ENCODE measurements at regions not wholly inside any gene's neighbourhood (a gene's known extent, or its start where the extent isn't known, plus 50 kb on each side); places are given as distances from the start of the nearest gene placed in this dataset.

- TF ChIP-seq, protein P1, sequence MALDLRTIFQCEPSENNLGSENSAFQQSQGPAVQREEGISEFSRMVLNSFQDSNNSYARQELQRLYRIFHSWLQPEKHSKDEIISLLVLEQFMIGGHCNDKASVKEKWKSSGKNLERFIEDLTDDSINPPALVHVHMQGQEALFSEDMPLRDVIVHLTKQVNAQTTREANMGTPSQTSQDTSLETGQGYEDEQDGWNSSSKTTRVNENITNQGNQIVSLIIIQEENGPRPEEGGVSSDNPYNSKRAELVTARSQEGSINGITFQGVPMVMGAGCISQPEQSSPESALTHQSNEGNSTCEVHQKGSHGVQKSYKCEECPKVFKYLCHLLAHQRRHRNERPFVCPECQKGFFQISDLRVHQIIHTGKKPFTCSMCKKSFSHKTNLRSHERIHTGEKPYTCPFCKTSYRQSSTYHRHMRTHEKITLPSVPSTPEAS (tag by site-specific recombination; IDR thresholded peaks at IDR 0.05) = no peak
- TF ChIP-seq ZNF664 (tag by site-specific recombination; IDR thresholded peaks at IDR 0.05) = no peak
- no peak for TF ChIP-seq ZNF843 (tag by site-specific recombination; IDR thresholded peaks at IDR 0.05)
- TF ChIP-seq, protein P2, sequence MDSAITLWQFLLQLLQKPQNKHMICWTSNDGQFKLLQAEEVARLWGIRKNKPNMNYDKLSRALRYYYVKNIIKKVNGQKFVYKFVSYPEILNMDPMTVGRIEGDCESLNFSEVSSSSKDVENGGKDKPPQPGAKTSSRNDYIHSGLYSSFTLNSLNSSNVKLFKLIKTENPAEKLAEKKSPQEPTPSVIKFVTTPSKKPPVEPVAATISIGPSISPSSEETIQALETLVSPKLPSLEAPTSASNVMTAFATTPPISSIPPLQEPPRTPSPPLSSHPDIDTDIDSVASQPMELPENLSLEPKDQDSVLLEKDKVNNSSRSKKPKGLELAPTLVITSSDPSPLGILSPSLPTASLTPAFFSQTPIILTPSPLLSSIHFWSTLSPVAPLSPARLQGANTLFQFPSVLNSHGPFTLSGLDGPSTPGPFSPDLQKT (IDR thresholded peaks at IDR 0.05; ENCODE audit: borderline replicate concordance, low read depth, low read length) = no peak
- no peak for TF ChIP-seq KLF16 (tag by site-specific recombination; IDR thresholded peaks at IDR 0.05)
- no peak for TF ChIP-seq YY1 (tag by site-specific recombination; IDR thresholded peaks at IDR 0.05)
- TF ChIP-seq ZNF549 (tag by site-specific recombination; IDR thresholded peaks at IDR 0.05) = no peak
Observed at GRCh38 chr4:14130551-14130950, 503.0 kb upstream of the BOD1L1 start (continued).

- ChIA-PET POLR2A (no interaction called here), CTCF (no interaction called here)
- Histone ChIP-seq H3K4me3 (ENCODE audit: low read depth, low read length) (no peak overlapping the region), H3K36me3 (ENCODE audit: control insufficient read depth in 2 of 2, insufficient read depth in 1 of 2, low read length in 2 of 2) (no peaks in the 10 kb centered on the region), H3K9me3 (ENCODE audit: control insufficient read depth, insufficient read depth, low read depth, low read length) (no peaks in the 10 kb centered on the region), H3K4me1 (ENCODE audit: control insufficient read depth, insufficient read depth, low read length) (no peaks in the 10 kb centered on the region), H3K27ac (ENCODE audit: extremely low read depth, low read depth, low read length) (no peak overlapping the region)
- TF ChIP-seq ZNF654 (tag by site-specific recombination; IDR thresholded peaks at IDR 0.05; ENCODE audit: low read depth) (no peak), ZNF292 (tag by site-specific recombination; IDR thresholded peaks at IDR 0.05; ENCODE audit: borderline replicate concordance, low read depth) (no peak), ZNF677 (tag by site-specific recombination; IDR thresholded peaks at IDR 0.05) (no peak), ZNF155 (tag by site-specific recombination; IDR thresholded peaks at IDR 0.05) (no peak), KLF1 (tag by site-specific recombination; IDR thresholded peaks at IDR 0.05) (no peak), ZFP41 (tag by site-specific recombination; IDR thresholded peaks at IDR 0.05; ENCODE audit: borderline replicate concordance) (no peak), REPIN1 (tag by site-specific recombination; IDR thresholded peaks at IDR 0.05; ENCODE audit: low read depth) (no peak), ZNF707 (tag by site-specific recombination; IDR thresholded peaks at IDR 0.05) (no peak), ZNF660 (tag by site-specific recombination; IDR thresholded peaks at IDR 0.05) (no peak), ZNF580 (tag by site-specific recombination; IDR thresholded peaks at IDR 0.05) (no peak), ZNF555 (tag by site-specific recombination; conservative IDR thresholded peaks at IDR 0.05) (no peak), ZBTB8A (tag by site-specific recombination; IDR thresholded peaks at IDR 0.05) (no peak), ZNF202 (tag by site-specific recombination; IDR thresholded peaks at IDR 0.05; ENCODE audit: borderline replicate concordance) (no peak), ZNF19 (tag by site-specific recombination; IDR thresholded peaks at IDR 0.05; ENCODE audit: low read depth) (no peak), ZNF221 (tag by site-specific recombination; IDR thresholded peaks at IDR 0.05; ENCODE audit: borderline replicate concordance) (no peak), ZNF266 (tag by site-specific recombination; IDR thresholded peaks at IDR 0.05; ENCODE audit: low read depth) (no peak), ZNF350 (tag by site-specific recombination; IDR thresholded peaks at IDR 0.05) (no peak), KLF16 (tag by site-specific recombination; IDR thresholded peaks at IDR 0.05) (no peak)
- TF ChIP-seq, protein P3, sequence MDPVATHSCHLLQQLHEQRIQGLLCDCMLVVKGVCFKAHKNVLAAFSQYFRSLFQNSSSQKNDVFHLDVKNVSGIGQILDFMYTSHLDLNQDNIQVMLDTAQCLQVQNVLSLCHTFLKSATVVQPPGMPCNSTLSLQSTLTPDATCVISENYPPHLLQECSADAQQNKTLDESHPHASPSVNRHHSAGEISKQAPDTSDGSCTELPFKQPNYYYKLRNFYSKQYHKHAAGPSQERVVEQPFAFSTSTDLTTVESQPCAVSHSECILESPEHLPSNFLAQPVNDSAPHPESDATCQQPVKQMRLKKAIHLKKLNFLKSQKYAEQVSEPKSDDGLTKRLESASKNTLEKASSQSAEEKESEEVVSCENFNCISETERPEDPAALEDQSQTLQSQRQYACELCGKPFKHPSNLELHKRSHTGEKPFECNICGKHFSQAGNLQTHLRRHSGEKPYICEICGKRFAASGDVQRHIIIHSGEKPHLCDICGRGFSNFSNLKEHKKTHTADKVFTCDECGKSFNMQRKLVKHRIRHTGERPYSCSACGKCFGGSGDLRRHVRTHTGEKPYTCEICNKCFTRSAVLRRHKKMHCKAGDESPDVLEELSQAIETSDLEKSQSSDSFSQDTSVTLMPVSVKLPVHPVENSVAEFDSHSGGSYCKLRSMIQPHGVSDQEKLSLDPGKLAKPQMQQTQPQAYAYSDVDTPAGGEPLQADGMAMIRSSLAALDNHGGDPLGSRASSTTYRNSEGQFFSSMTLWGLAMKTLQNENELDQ (tag by site-specific recombination; IDR thresholded peaks at IDR 0.05; ENCODE audit: low read depth) = no peak
Observed at GRCh38 chr4:14131335-14131734, 503.8 kb upstream of the BOD1L1 start.

Data from HEK293 (cell line).